ENCODE measurements at regions not wholly inside any gene's neighbourhood (a gene's known extent, or its start where the extent isn't known, plus 50 kb on each side); places are given as distances from the start of the nearest gene placed in this dataset.
A peak's percentile ranks its signal among the peaks of the same experiment; 100 is the strongest.

- no peak for DNase-seq (ENCODE audit: low read depth)
- H3K4me3 ChIP-seq (ENCODE audit: low read depth, low read length) = no peak overlapping the region
- no peak for TF ChIP-seq CTCF (IDR thresholded peaks at IDR 0.05; ENCODE audit: insufficient read depth, low read length)
These were observed 66.2 kb upstream of the CNTLN start for GRCh38 chr9:17068671-17069070.

GRCh38 chr9:17065062-17065461 is 69.8 kb upstream of the CNTLN start:
- no peak for TF ChIP-seq CTCF (IDR thresholded peaks at IDR 0.05; ENCODE audit: insufficient read depth, low read length)
- peak; percentile 49 for DNase-seq (ENCODE audit: low read depth)
- H3K4me3 ChIP-seq (ENCODE audit: low read depth, low read length) = no peak overlapping the region

GRCh38 chr9:17064558-17064957 is 70.3 kb upstream of the CNTLN start:
- no peak for TF ChIP-seq CTCF (IDR thresholded peaks at IDR 0.05; ENCODE audit: insufficient read depth, low read length)
- no peak for DNase-seq (ENCODE audit: low read depth)
- no peak overlapping the region for H3K4me3 ChIP-seq (ENCODE audit: low read depth, low read length)

GRCh38 chr9:17063535-17064135 is 71.2 kb upstream of the CNTLN start:
- no peak overlapping the region for H3K4me3 ChIP-seq (ENCODE audit: low read depth, low read length)
- DNase-seq (ENCODE audit: low read depth) = peak; percentile 70
- TF ChIP-seq CTCF (IDR thresholded peaks at IDR 0.05; ENCODE audit: insufficient read depth, low read length) = peak; percentile 86

- H3K4me3 ChIP-seq (ENCODE audit: low read depth, low read length) = no peak overlapping the region
- DNase-seq (ENCODE audit: low read depth) = no peak
- no peak for TF ChIP-seq CTCF (IDR thresholded peaks at IDR 0.05; ENCODE audit: insufficient read depth, low read length)
These were observed 72.3 kb upstream of the CNTLN start for GRCh38 chr9:17062497-17062896.

- no peak for DNase-seq (ENCODE audit: low read depth)
- H3K4me3 ChIP-seq (ENCODE audit: low read depth, low read length) = no peak overlapping the region
- TF ChIP-seq CTCF (IDR thresholded peaks at IDR 0.05; ENCODE audit: insufficient read depth, low read length) = no peak
These were observed 74.4 kb upstream of the CNTLN start for GRCh38 chr9:17060450-17060849.

GRCh38 chr9:17059465-17059864 is 75.4 kb upstream of the CNTLN start:
- DNase-seq (ENCODE audit: low read depth) = no peak
- H3K4me3 ChIP-seq (ENCODE audit: low read depth, low read length) = no peak overlapping the region
- no peak for TF ChIP-seq CTCF (IDR thresholded peaks at IDR 0.05; ENCODE audit: insufficient read depth, low read length)
